HG02943 (cell line): ENCODE measurements at regions not wholly inside any gene's neighbourhood (a gene's known extent, or its start where the extent isn't known, plus 50 kb on each side); places are given as distances from the start of the nearest gene placed in this dataset.
"Not testable (repeated sequence)": the region's sequence is repeated elsewhere in the genome, so short reads cannot be mapped to it uniquely, and the experiment has no call there.

Source experiments
- ATAC-seq: cut with Tn5 transposase; IDR thresholded peaks from one replicate; pipeline ENCODE4 v1.9.1; 2021; ENCODE audit warnings: mild to moderate bottlenecking, low read depth, moderate library complexity; ENCODE audit not compliant: unreplicated experiment

DNA sequence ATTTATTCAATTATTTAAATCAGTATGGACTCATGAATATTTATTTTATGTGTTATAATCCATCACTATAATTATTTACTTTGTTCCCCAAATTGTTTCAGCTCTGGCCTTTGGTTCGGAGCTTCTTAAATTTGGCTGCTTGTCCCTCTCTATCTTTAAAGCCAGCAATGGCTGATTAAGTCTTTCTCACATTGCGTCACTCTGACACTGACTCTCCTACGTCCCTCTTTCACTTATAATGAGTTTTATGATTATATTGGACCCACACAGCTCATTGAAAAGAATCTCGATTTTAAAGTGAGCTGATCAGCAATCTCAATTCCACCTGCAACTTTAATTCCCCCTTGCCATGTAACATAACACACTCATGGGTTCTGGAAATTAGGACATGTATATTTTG lies 185.2 kb upstream of the SLC39A10 start:
- ATAC-seq = no peak

DNA sequence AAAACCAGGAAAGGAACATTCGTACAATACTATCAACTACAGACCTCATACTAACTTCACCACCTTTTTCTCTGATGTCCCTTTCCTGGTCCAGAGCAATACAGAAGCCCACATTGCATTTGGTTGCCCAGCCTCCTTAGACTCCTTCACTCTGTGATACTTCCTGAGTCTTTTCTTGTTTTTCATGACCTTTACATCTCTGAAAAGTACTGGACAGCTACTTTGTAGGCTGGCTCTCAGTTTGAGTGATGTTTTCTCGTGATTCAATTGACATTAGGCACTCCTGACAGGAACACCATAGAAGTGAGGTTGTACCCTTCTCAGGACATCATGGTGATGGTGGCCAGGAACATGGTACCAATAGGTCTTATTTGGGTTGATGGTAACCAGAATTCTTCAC lies 185.9 kb upstream of the SLC39A10 start:
- ATAC-seq = no peak

DNA sequence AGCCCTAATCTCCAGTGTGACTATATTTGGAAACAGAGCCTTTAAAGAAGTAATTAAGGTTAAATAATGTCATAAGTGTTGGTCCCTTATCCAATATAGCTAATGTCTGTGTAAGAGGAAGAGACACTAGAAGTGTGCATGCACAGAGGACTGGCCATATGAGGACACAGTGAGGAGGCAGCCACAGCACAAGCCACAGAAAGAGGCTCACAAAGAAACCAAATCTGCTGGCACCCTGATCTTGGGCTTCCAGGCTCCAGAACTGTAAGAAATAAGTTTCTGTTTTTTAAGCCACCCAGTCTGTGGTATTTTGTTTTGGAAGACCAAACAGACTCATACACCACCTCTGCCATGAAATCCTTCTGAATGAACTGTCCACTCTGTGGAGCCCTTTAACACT lies 186.4 kb upstream of the SLC39A10 start:
- ATAC-seq = no peak

DNA sequence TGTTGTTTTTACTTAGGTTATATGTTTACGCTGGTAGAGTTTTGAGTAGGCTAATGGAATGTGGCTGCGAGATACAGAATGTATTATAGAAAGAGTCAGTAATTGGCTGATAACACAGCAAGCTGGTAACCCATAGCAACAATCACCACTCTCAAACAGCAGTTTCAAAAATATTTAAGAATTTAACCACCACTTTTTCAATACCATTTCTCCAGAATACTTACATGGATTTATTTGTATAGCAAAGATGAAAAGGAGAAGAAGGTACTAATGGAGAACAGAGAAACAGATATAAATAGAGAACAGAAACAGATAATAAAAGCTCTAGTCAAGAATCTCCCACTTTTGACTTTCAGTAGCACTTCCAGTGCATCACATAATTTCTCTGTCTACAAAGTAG lies 188.3 kb upstream of the SLC39A10 start:
- peak; percentile 82 for ATAC-seq

DNA sequence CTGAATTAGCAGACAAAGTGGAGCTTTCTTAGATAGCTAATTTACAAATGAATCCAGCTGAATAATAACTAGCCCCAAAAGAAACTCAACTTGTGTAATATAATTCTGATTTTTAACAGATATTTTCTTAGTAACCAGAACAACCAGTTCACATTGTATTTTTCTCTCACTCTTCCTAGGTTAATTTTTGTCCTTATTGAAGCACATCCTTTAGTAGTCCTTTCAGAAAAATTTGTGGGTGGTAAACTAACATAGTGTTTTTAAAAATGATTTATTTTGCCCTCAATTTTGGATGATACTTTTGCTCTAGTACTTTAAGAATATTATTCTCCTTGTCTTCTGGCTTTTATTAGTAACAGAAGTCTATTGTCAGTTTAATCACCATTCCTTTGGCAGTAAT lies 190.6 kb upstream of the SLC39A10 start:
- no peak for ATAC-seq

DNA sequence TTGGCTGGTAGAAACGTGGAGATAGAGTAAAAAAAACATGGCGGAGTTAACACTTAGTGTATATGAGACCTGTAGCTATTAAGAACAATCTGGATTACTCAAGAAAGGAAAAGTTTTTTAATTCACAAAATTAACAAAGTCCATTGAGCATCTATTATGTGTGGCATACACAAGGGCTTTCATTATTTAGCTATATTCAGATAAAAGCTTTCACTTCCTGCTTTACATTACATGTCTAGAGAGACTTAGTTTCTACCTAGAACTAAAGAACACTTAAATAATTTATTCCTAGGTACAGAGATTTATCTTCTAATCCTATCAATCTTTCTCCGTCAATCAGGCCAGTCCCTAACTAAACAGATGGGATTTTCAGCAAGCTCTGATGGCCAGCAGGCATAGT lies 196.0 kb upstream of the SLC39A10 start:
- ATAC-seq = no peak

DNA sequence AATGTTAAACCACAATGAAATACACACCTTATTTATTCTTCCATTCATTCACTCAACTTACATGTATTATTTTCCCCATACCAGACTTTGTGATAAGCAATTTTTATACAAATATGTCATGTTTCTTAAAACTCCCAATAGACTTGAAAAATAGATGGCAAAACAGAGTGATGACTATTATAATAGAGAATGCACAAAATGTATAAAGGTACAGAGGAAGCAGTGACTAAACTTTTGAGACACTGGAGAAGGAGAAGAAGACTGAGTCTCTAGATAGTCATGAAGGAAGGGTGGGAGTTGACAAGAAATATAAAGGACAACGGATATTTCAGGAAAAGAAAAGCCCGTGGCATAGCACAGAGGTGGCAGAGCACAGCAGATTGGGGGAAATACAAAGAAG lies 198.1 kb upstream of the SLC39A10 start:
- ATAC-seq = no peak

DNA sequence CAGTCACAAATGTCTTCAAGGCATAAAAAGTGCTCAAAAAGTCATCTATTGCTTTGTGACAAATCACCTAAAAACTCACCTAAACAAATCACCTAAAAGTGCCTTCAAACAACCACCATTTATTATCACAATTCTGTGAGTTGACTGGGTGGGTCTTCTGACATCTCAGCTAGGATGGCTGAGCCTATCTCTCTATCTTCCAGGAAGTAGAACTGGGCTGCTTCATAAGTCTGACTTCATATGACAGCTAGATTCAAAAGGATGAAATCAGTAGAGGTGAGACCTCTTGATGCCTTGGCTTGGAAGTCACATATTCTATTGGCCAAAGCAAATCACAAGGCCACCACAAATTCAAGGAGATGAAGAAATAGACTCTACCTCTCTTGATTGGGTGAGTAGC lies 199.2 kb upstream of the SLC39A10 start:
- no peak for ATAC-seq

DNA sequence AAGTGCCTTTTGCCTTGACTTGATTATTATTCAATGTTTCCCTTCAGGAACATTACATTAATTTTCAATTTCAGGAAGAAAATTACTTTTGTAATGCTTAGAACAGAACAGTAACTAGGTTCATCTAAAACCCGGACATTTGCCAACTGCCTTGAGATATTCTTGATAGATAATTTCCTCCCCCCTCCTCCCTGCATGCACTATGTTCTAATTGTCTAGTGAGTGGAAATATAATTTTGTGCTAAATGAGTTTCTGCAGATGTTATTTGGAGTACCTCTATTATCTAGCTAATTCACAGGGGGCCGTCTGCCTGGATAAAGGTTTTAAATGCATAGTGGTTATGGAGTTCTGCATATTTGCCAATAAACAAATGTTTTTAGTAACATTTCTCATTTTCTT lies 200.3 kb upstream of the SLC39A10 start:
- no peak for ATAC-seq

DNA sequence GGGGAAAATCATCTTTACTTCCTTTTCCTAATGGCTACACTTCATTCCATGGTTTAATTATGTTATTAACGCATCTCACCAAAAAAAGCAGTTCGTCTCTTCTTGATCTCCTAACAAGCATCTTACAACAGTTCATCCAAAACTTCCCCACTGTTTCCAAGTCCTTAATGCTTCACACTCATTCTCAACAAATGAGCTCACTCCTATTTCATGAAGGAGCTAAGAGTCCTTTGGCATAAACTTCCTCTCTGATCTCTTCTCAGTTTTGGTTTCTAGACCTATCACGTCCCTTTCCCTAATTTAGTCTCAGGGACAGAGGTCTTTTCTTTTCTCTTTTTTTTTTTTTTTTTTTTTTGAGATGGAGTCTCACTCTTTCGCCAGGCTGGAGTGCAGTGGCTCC lies 205.9 kb upstream of the SLC39A10 start:
- no peak for ATAC-seq

DNA sequence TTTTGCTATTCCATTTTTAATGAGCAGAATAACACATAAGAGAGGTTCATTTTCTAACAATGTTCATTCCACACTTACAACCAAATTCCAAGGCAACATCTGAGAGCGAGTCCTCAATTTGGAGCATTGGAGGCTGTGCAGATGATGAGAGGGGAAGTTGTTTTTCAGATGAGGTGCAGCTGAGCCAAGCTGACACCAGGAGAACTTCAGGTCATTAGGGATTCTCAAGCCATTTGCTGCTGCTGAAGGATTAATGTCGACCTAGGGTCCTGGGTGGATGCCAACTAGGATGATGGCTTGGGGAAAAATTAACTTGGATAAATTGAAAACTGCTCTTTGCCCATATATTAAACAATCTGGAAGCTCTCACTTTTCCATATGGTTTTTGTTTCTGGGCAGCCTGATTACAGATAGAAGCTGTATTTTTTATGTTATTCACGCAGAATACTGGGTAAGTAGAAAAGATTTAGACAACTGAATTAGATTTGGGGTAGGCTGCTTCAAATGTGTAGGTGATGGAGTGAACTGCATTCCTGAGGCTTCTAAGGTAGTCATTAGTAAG lies 206.4 kb upstream of the SLC39A10 start:
- ATAC-seq = no peak

DNA sequence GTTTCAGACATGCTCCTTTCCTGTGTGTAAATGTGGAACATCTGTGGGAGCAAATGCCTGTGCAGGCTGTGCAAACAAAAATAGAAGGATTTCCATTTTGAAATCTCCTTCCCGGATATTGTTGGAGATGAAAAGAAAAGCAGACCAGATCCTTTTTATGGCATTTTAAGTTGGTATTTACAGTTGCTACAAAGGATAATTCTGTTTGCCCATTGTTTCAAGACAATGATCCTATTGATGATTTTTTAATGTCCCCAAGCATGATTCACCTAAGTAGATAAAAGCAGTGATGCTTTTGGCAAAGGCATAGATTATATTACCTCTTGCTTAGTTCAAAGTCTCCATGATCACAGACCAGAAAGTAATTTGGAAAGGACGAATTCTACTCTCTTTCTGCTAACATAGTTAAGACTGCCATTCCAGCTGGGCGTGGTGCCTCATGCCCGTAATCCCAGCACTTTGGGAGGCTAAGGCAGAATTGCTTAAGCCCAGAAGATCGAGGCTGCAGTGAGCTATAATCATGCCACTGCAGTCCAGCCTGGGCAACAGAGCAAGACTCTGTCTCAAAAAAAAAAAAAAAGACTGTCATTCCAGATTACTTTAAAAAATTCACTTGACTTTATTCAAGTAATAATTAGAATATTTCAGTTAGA lies 209.6 kb upstream of the SLC39A10 start:
- ATAC-seq = no peak

DNA sequence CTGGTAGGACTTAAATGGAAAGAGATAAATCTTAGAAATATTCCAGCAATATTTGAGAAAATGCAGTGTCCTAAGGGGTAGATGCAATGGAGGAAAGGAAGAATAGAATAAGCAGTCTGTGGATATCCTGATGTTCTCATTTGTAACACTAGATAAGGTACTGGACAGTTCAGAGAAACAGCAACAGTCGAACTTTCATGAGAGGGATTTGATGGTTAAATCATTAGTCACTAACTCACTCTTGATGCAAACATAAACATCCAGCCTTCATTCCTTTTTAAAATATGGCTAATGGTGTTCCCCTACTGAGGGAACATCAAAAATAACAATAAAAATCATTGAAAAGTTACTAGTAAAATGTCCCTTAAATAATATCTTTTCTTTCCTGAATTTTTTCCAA lies 211.4 kb upstream of the SLC39A10 start:
- ATAC-seq = no peak

DNA sequence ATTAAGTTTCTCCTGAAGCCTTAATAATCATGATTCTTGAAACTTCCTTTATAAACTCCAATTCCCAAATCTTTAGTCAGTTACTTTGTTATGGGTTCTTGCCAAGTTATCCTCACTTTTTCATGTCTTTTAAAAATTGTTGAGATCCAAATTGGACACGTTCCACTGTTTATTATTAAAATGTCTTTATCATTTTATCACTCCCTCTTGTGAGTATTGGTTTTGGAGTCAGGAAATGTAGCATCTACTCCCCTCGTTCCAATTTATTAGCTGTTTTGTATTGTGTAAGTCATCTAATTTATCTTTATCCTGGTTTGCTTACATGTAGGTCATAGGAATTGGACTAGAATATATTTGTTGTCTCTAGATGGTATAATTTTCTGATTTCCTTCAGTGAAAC lies 213.1 kb upstream of the SLC39A10 start:
- ATAC-seq = no peak

DNA sequence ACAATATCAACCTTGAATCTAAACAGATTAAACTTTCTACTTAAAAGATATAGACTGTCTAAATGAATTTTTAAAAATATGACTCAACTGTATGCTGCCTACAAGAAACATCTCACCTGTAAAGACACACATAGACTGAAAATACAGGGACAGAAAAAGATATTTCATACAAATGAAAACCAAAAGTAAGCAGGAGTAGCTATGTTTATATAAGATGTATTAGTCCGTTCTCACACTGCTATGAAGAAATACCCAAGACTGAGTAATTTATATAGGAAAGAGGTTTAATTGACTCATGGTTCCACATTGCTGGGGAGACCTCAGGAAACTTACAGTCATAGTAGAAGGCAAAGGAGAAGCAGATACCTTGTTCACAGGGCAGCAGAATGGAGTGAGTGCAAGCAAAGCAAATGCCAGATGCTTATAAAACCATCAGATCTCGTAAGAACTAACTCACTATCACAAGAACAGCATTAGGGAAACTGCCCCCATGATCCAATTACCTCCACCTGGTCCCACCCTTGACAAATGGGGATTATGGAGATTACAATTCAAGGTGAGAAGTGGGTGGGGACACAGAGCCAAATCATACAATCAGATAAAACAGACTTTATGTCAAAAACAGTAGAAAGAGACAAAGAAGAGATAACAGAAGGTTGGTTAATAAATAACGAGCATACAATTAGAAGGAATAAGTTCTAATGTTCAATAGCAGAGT lies 214.4 kb upstream of the SLC39A10 start:
- no peak for ATAC-seq

DNA sequence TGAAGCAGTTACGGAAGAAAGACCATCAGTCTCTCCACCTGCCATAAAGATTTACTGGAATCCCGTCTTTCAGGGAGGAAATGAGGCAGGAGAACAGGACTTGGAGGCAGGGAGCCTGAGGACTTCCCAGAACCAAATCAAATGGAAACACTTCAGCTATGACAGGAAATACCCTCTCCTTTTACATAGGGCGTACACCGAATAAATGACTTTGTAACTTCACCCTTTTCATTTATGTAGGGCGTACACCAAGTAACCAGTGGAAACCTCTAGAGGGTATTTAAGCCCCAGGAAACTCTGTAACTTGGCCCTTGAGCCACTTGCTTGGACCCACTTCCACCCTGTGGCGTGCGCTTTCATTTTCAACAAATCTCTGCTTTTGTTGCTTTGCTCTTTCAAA lies 218.3 kb upstream of the SLC39A10 start:
- ATAC-seq = no peak

DNA sequence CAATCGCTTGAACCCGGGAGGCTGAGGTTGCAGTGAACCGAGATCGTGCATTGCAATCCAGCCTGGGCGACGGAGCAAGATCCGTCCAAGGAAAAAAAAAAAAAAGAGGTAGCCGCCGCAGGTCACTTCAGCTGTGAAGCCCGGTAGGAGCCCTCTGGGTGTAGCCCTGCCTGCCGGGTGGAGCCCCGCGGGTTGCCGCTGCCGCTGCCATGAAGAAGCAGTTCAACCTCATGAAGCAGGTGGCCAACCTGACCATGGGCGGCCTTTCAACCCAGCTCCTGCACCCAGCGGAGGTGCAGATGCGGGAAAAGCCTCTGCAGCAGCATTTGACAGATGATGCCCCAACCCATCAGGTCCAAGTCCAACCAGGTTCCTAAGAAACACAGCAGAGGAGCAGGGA lies 219.5 kb upstream of the SLC39A10 start:
- ATAC-seq = no peak

DNA sequence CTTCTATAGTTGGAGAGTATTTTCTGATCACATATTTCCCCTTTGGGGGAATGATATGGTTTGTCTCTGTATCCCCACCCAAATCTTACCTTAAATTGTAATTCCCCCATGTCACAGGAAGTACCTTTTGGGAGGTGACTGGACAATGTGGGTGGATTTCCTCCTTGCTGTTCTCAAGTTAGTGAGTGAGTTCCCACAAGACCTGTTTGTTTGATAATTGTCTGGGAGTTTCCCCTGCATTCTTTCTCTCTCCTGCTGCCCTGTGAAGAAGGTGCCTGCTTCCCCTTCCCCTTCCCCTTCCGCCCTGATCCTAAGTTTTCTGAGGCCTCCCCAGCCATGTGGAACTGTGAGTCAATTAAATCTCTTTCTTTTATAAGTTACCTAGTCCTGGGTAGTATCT lies 222.7 kb upstream of the SLC39A10 start:
- ATAC-seq = no peak

DNA sequence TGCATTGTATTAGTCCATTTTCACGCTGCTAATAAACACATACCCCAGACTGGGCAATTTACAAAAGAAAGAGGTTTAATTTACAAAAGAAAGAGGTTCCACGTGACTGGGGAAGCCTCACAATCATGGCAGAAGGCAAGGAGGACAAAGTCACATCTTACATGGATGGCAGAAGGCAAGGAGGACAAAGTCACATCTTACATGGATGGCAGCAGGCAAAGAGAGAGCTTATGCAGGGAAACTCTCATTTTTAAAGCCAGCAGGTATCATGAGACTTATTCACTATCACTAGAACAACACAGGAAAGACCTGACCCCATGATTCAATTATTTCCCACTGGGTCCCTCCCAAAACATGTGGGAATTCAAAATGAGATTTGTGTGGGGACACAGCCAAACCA lies 223.3 kb upstream of the SLC39A10 start:
- not testable (repeated sequence) for ATAC-seq

DNA sequence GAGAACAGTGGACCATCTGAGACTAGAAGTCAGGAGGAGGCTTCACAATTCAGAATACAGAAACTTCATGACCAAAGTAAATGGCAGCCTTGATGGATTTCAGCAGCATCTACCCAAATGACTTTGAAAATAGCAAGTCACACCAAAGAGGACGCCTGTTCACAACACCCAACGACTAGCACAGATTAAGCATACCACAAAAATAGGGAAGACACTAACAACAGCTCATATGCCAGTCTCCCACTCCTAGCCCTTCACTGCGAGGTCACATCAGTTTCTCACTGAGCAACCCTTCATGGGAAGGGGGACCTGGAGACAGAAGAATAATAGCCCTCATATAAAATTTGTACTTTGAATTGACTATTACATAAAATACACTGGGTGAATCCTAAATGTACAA lies 228.4 kb upstream of the SLC39A10 start:
- ATAC-seq = no peak

DNA sequence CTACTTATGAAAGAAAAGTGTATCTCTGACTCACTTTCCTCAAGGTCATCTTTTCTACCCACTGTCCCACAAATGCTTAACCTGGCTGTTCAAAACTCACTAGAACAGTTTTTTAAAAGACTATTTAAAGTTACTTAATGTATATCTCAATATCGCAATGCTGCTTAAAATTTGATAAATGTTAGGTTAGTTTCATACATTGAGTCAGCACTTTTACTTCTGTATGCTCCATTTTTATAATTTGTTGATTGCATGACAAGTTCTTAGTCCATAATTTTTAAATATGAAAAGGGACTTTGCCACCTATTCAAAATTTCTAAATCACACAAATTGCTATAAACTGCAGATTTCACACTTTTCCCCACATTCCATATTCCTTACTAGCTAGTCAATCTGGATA lies 231.7 kb upstream of the SLC39A10 start:
- ATAC-seq = no peak

DNA sequence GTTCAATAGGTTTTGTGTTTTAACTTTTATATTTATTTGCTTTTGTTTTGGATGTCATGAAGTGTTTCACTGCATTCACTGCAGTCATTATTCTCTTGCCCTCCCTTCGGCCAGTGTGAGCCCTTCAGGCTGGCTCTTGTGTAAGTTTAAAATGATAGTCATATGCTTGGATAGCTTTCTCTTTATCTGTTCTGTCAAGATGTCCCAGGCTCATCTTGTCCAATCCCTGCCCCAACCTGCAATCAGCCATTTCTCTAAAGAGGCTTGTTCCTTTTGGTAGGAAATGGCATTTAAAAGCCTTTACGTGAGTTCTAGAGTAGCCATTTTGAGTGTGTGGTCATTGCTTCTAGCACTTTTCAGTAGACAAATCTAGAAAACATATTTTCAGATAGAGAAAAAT lies 238.0 kb upstream of the SLC39A10 start:
- ATAC-seq = no peak
